Calu3 (cell line): ENCODE measurements at regions not wholly inside any gene's neighbourhood (a gene's known extent, or its start where the extent isn't known, plus 50 kb on each side); places are given as distances from the start of the nearest gene placed in this dataset.

Source experiments
- BruUV-seq: library from RNA; stranded (reverse); fragments of 400-500 nt; replicated peaks from 2 replicates; lab custom pipeline; 2021; lab: Mats Ljungman, UMichigan
- CTCF ChIA-PET: fragments of 300-600 bp; sonication (Branson Sonifier 250); formaldehyde crosslinking; loops from one replicate; lab custom pipeline; 2022; ENCODE audit warnings: antibody characterized with exemption; lab: Charles Lee
- DNase-seq: peaks from one replicate; pipeline ENCODE4 v3.0.0; 2022
- H3K27ac Mint-ChIP-seq: one replicate; pipeline ENCODE4 v1.8.0; 2022; ENCODE audit warnings: mixed read lengths; ENCODE audit not compliant: unreplicated experiment
- H3K27me3 Mint-ChIP-seq: one replicate; pipeline ENCODE4 v1.8.0; 2022; ENCODE audit warnings: mixed read lengths; ENCODE audit not compliant: unreplicated experiment
- H3K36me3 Mint-ChIP-seq: one replicate; pipeline ENCODE4 v1.8.0; 2022; ENCODE audit warnings: mild to moderate bottlenecking, moderate library complexity, mixed read lengths; ENCODE audit not compliant: insufficient read depth, unreplicated experiment
- H3K4me1 Mint-ChIP-seq: one replicate; pipeline ENCODE4 v1.8.0; 2022; ENCODE audit warnings: mild to moderate bottlenecking, low read depth, mixed read lengths; ENCODE audit not compliant: unreplicated experiment
- H3K4me3 Mint-ChIP-seq: one replicate; pipeline ENCODE4 v1.8.0; 2022; ENCODE audit warnings: mild to moderate bottlenecking, low read depth, moderate library complexity, mixed read lengths; ENCODE audit not compliant: unreplicated experiment
- H3K9me3 Mint-ChIP-seq: one replicate; pipeline ENCODE4 v1.8.0; 2022; ENCODE audit warnings: low read depth, mixed read lengths; ENCODE audit not compliant: unreplicated experiment
- intact Hi-C: fragments of 100-400 bp; cut with micrococcal nuclease; formaldehyde crosslinking; loops from one replicate; pipeline ENCODE4 v1.10.0; 2022; ENCODE audit not compliant: unreplicated experiment
- TF ChIP-seq, protein P1 (sequence below): fragments of 200-600 bp; IDR thresholded peaks from one replicate; pipeline ENCODE4 v1.8.0; 2022; ENCODE audit warnings: antibody characterized with exemption; ENCODE audit not compliant: unreplicated experiment

DNA sequence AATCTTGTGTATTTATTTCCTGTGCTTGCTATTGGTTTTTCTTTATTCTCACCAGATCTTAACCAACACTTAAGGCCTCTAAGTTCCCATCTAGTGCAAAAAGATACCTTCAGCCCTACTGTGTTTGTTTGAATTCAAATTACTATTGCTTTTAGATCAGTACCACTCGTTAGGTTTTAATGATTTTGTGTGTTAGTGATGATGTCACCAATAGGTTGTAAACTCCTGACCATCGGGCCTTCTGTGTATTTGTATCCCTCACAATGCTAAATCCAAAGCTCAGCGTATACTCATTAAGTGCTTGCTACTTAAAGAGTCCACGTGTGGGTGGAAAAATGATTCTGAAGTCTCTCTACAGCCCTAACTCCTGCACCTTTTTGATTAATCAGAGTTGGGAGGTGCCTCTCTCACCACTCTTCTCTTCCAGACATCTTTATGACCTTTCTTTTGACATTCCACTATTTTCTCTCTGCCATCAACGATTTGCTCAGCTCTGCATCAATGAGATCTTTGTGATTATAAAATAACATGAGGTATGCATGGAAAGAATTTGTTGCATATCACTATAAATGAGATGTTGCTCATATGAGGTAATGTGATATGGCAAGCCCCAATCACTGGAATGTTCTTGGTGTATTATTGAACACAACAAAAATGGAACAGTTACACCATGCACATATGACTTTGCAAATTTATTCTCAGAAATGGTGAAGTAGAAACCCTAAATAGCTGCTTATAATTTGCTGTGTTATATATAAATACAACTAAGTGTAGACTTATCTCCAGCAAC lies 55.1 kb upstream of the LAMA2 start:
- intact Hi-C loops: no loop called here
- CTCF ChIA-PET: no interaction called here
- DNase-seq: no peak
- Mint-ChIP-seq H3K9me3 (no peaks in the 10 kb centered on the region), H3K27ac (no peak overlapping the region), H3K36me3 (no peaks in the 10 kb centered on the region), H3K4me1 (no peaks in the 10 kb centered on the region), H3K27me3 (peaks cover 82% of the 10 kb centered on the region), H3K4me3 (no peak overlapping the region)
- TF ChIP-seq, protein P1, sequence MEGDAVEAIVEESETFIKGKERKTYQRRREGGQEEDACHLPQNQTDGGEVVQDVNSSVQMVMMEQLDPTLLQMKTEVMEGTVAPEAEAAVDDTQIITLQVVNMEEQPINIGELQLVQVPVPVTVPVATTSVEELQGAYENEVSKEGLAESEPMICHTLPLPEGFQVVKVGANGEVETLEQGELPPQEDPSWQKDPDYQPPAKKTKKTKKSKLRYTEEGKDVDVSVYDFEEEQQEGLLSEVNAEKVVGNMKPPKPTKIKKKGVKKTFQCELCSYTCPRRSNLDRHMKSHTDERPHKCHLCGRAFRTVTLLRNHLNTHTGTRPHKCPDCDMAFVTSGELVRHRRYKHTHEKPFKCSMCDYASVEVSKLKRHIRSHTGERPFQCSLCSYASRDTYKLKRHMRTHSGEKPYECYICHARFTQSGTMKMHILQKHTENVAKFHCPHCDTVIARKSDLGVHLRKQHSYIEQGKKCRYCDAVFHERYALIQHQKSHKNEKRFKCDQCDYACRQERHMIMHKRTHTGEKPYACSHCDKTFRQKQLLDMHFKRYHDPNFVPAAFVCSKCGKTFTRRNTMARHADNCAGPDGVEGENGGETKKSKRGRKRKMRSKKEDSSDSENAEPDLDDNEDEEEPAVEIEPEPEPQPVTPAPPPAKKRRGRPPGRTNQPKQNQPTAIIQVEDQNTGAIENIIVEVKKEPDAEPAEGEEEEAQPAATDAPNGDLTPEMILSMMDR: no peak
- BruUV-seq: no TSS peak

- peaks cover 78% of the 10 kb centered on the region for H3K27me3 Mint-ChIP-seq
- H3K9me3 Mint-ChIP-seq: no peaks in the 10 kb centered on the region
- DNase-seq: no peak
- no peak overlapping the region for H3K4me3 Mint-ChIP-seq
- no peaks in the 10 kb centered on the region for H3K4me1 Mint-ChIP-seq
- TF ChIP-seq, protein P1: no peak
- H3K27ac Mint-ChIP-seq: no peak overlapping the region
- no TSS peak for BruUV-seq
- no peaks in the 10 kb centered on the region for H3K36me3 Mint-ChIP-seq
- intact Hi-C loops: no loop called here
- CTCF ChIA-PET: no interaction called here
These were observed 56.3 kb upstream of the LAMA2 start for GRCh38 chr6:128826606-128827005.

GRCh38 chr6:128822271-128822670 lies 60.7 kb upstream of the LAMA2 start:
- Mint-ChIP-seq H3K4me3 (no peak overlapping the region), H3K27ac (no peak overlapping the region), H3K9me3 (no peaks in the 10 kb centered on the region), H3K4me1 (no peaks in the 10 kb centered on the region), H3K27me3 (peaks cover 52% of the 10 kb centered on the region), H3K36me3 (no peaks in the 10 kb centered on the region)
- CTCF ChIA-PET: no interaction called here
- no peak for DNase-seq
- intact Hi-C loops: no loop called here
- TF ChIP-seq, protein P1: no peak
- BruUV-seq: no TSS peak

DNA sequence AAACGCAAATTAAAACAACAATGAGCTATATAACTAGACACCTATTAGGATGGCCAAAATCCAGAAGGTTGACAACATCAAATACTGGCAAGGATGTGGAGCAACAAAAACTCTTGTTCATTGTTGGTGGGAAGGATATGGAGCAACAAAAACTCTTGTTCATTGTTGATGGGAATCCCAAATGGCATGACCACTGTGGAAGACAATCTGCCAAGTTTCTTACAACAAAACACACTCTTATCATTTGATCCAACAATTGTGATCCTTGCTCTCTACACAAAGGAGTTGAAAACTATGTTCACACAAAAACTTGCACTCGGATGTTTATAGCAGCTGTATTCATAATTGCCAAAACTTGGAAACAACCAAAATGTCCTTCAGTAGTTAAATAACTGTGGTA lies 61.8 kb upstream of the LAMA2 start:
- CTCF ChIA-PET: no interaction called here
- no TSS peak for BruUV-seq
- Mint-ChIP-seq H3K27me3 (peaks cover 51% of the 10 kb centered on the region), H3K4me1 (no peaks in the 10 kb centered on the region), H3K36me3 (no peaks in the 10 kb centered on the region), H3K27ac (no peak overlapping the region), H3K4me3 (no peak overlapping the region), H3K9me3 (no peaks in the 10 kb centered on the region)
- DNase-seq: no peak
- intact Hi-C loops: no loop called here
- TF ChIP-seq, protein P1: no peak
